ENCODE measurements at regions not wholly inside any gene's neighbourhood (a gene's known extent, or its start where the extent isn't known, plus 50 kb on each side); places are given as distances from the start of the nearest gene placed in this dataset.

GRCh38 chr3:124174476-124174875, 182.6 kb upstream of the ROPN1 start:
- TF ChIP-seq POLR2A (IDR thresholded peaks at IDR 0.05) (no peak), CTCF (IDR thresholded peaks at IDR 0.05) (no peak)
